Raji (cell line): ENCODE measurements at regions not wholly inside any gene's neighbourhood (a gene's known extent, or its start where the extent isn't known, plus 50 kb on each side); places are given as distances from the start of the nearest gene placed in this dataset.

ENCODE experiments used
- POLR2A ChIP-seq: IDR thresholded peaks from 2 replicates; pipeline ENCODE4 v1.6.1; 2011; ENCODE audit warnings: low read depth, low read length, control low read depth; ENCODE audit not compliant: insufficient read depth

GRCh38 chr2:212945526-212945925, 205.9 kb downstream of the IKZF2 start:
- no peak for TF ChIP-seq POLR2A

- TF ChIP-seq POLR2A = no peak
Measured at GRCh38 chr2:212943351-212943750, 208.1 kb downstream of the IKZF2 start.

GRCh38 chr2:212941361-212941760, 210.1 kb downstream of the IKZF2 start:
- no peak for TF ChIP-seq POLR2A

- no peak for TF ChIP-seq POLR2A
Measured at GRCh38 chr2:212940816-212941215, 210.6 kb downstream of the IKZF2 start.

GRCh38 chr2:212939777-212940531, 211.5 kb downstream of the IKZF2 start:
- TF ChIP-seq POLR2A = no peak

- no peak for TF ChIP-seq POLR2A
Measured at GRCh38 chr2:212938144-212938793, 213.1 kb downstream of the IKZF2 start.

- TF ChIP-seq POLR2A = no peak
Measured at GRCh38 chr2:212936572-212936971, 214.8 kb downstream of the IKZF2 start.

- TF ChIP-seq POLR2A = no peak
Measured at GRCh38 chr2:212935752-212936151, 215.7 kb downstream of the IKZF2 start.

- no peak for TF ChIP-seq POLR2A
Measured at GRCh38 chr2:212931271-212931670, 220.1 kb downstream of the IKZF2 start.

GRCh38 chr2:212930556-212931260, 220.7 kb downstream of the IKZF2 start:
- no peak for TF ChIP-seq POLR2A

GRCh38 chr2:212929971-212930370, 221.4 kb downstream of the IKZF2 start:
- TF ChIP-seq POLR2A = no peak

- TF ChIP-seq POLR2A = no peak
Measured at GRCh38 chr2:212929116-212929515, 222.3 kb downstream of the IKZF2 start.

- no peak for TF ChIP-seq POLR2A
Measured at GRCh38 chr2:212928681-212929080, 222.7 kb downstream of the IKZF2 start.

- no peak for TF ChIP-seq POLR2A
Measured at GRCh38 chr2:212926940-212927339, 224.5 kb downstream of the IKZF2 start.

- no peak for TF ChIP-seq POLR2A
Measured at GRCh38 chr2:212923393-212923792, 228.0 kb downstream of the IKZF2 start.

- TF ChIP-seq POLR2A = no peak
Measured at GRCh38 chr2:212922701-212923100, 228.7 kb downstream of the IKZF2 start.
